Peyer's patch (tissue), 4 donors: ENCODE measurements at regions not wholly inside any gene's neighbourhood (a gene's known extent, or its start where the extent isn't known, plus 50 kb on each side); places are given as distances from the start of the nearest gene placed in this dataset.

Experiments
- DNase-seq, 3 donors: peaks; one replicate each; pipeline ENCODE4 v3.0.0-alpha.2; 2017 to 2019
- H3K27ac ChIP-seq, 4 donors: fragments of 200-600 bp; sonication (generic); one replicate each; pipeline ENCODE4 v1.5.1; 2016 to 2019
- H3K27me3 ChIP-seq, 2 donors: fragments of 200-600 bp; sonication (generic); one replicate each; pipeline ENCODE4 v1.5.1; 2019
- H3K36me3 ChIP-seq, 3 donors: fragments of 200-600 bp; sonication (generic); one replicate each; pipeline ENCODE4 v1.5.1; 2016 to 2019
- H3K4me1 ChIP-seq, 4 donors: fragments of 200-600 bp; sonication (generic); one replicate each; pipeline ENCODE4 v1.5.1; 2016 to 2019
- H3K4me3 ChIP-seq, 4 donors: fragments of 200-600 bp; sonication (generic); 1 replicate in 3 of 4; 2 replicates in 1 of 4; pipeline ENCODE4 v1.5.1; 2016 to 2019; ENCODE audit warnings: mild to moderate bottlenecking in 1 of 4
- H3K9me3 ChIP-seq, 4 donors: fragments of 200-600 bp; sonication (generic); one replicate each; pipeline ENCODE4 v1.5.1; 2016 to 2019; ENCODE audit warnings: mild to moderate bottlenecking in 1 of 4
- CTCF ChIP-seq, 6 experiments: fragments of 450-650 bp in 4 of 6; fragments of 200-600 bp in 2 of 6; sonication (generic) in 1 of 6; IDR thresholded peaks; one replicate each; pipeline ENCODE4 v1.5.1; 2017 to 2019; ENCODE audit warnings: antibody characterized with exemption in 6 of 6, mild to moderate bottlenecking in 3 of 6, moderate library complexity in 1 of 6
- POLR2A ChIP-seq, 2 donors: fragments of 450-650 bp; IDR thresholded peaks; one replicate each; pipeline ENCODE4 v1.5.1; 2017; ENCODE audit warnings: antibody characterized with exemption in 2 of 2, mild to moderate bottlenecking in 2 of 2, moderate library complexity in 2 of 2

- H3K27me3 ChIP-seq: no peaks in the 10 kb centered on the region
- peaks cover 0 to 37% (median 0%) of the 10 kb centered on the region in 3 donors for H3K36me3 ChIP-seq
- H3K4me1 ChIP-seq: peaks cover 0 to 34% (median 0%) of the 10 kb centered on the region in 4 donors
- H3K4me3 ChIP-seq: no peak overlapping the region
- H3K27ac ChIP-seq: peak overlapping the region in 2 of 4 donors; percentile 38 to 78
- TF ChIP-seq POLR2A (IDR thresholded peaks at IDR 0.05) (no peak), CTCF (IDR thresholded peaks at IDR 0.05) (no peak)
- no peaks in the 10 kb centered on the region for H3K9me3 ChIP-seq
- DNase-seq: no peak
These were observed 55.1 kb upstream of the RASA2 start for GRCh38 chr3:141431411-141432378.

- Histone ChIP-seq H3K4me3 (no peak overlapping the region), H3K36me3 (peaks cover 0 to 34% (median 0%) of the 10 kb centered on the region in 3 donors), H3K4me1 (peaks cover 0 to 24% (median 0%) of the 10 kb centered on the region in 4 donors), H3K9me3 (no peaks in the 10 kb centered on the region), H3K27ac (peak overlapping the region in 1 of 4 donors; percentile 78), H3K27me3 (no peaks in the 10 kb centered on the region)
- DNase-seq: no peak
- TF ChIP-seq CTCF (IDR thresholded peaks at IDR 0.05): no peak
- TF ChIP-seq POLR2A (IDR thresholded peaks at IDR 0.05): no peak
These were observed 53.9 kb upstream of the RASA2 start for GRCh38 chr3:141432904-141433303.

- H3K36me3 ChIP-seq: peaks cover 0 to 35% (median 0%) of the 10 kb centered on the region in 3 donors
- no peak for DNase-seq
- peak overlapping the region in 1 of 4 donors; percentile 11 for H3K27ac ChIP-seq
- no peak overlapping the region for H3K4me3 ChIP-seq
- H3K9me3 ChIP-seq: no peaks in the 10 kb centered on the region
- TF ChIP-seq CTCF (IDR thresholded peaks at IDR 0.05) (no peak), POLR2A (IDR thresholded peaks at IDR 0.05) (no peak)
- H3K4me1 ChIP-seq: peaks cover 0 to 18% (median 0%) of the 10 kb centered on the region in 4 donors
- no peaks in the 10 kb centered on the region for H3K27me3 ChIP-seq
These were observed 52.6 kb upstream of the RASA2 start for GRCh38 chr3:141434255-141434654.

GRCh38 chr3:141436180-141436579 lies 50.6 kb upstream of the RASA2 start:
- Histone ChIP-seq H3K9me3 (no peaks in the 10 kb centered on the region), H3K4me3 (no peak overlapping the region), H3K4me1 (peaks cover 0 to 21% (median 0%) of the 10 kb centered on the region in 4 donors), H3K36me3 (peaks cover 0 to 24% (median 0%) of the 10 kb centered on the region in 3 donors), H3K27ac (peak overlapping the region in 2 of 4 donors; percentile 10 to 21), H3K27me3 (no peaks in the 10 kb centered on the region)
- TF ChIP-seq CTCF (IDR thresholded peaks at IDR 0.05): no peak
- TF ChIP-seq POLR2A (IDR thresholded peaks at IDR 0.05): no peak
- no peak for DNase-seq
